GM12891 (cell line): ENCODE measurements at regions not wholly inside any gene's neighbourhood (a gene's known extent, or its start where the extent isn't known, plus 50 kb on each side); places are given as distances from the start of the nearest gene placed in this dataset.

ENCODE experiments used
- PAX5 ChIP-seq: IDR thresholded peaks from 2 replicates; pipeline ENCODE4 v1.6.1; 2011; ENCODE audit warnings: low read length, moderate library complexity, mild to moderate bottlenecking; ENCODE audit not compliant: insufficient read depth, severe bottlenecking
- POLR2A ChIP-seq: IDR thresholded peaks from 2 replicates; pipeline ENCODE4 v1.6.1; 2011; ENCODE audit warnings: low read depth, low read length, control low read depth
- POLR2AphosphoS5 ChIP-seq: IDR thresholded peaks from 2 replicates; pipeline ENCODE4 v1.6.1; 2011; ENCODE audit warnings: low read depth, low read length, control low read depth
- POU2F2 ChIP-seq: IDR thresholded peaks from 2 replicates; pipeline ENCODE4 v1.6.1; 2011; ENCODE audit warnings: low read depth, mild to moderate bottlenecking, control low read depth, low read length, moderate library complexity
- SPI1 ChIP-seq: IDR thresholded peaks from 2 replicates; pipeline ENCODE4 v1.6.1; 2011; ENCODE audit warnings: low read depth, low read length, control low read depth
- TAF1 ChIP-seq: IDR thresholded peaks from 2 replicates; pipeline ENCODE4 v1.6.1; 2011; ENCODE audit warnings: low read depth, low read length, control low read depth

DNA sequence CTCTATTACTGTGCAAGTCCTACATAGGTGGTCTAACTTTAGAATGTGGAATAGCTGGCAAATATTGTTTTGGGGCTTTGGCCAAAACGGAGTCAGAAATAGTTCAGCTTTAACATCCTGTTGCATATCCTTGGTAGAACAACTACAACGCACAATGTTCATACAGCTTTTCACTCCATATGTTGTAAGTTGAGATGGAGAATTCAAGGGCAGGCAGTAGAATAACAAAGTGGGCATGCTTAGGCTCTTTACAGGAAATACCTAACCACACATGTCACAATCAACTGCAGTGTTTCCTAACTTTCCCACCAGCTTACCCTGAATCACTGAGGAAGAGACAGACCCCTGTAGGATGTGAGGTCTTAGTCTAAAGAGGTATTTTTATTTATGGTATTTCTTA lies 122.3 kb downstream of the PPP1R3A start:
- TF ChIP-seq POLR2A = no peak
- TF ChIP-seq POLR2AphosphoS5 = no peak
- no peak for TF ChIP-seq TAF1
- TF ChIP-seq SPI1 = no peak
- TF ChIP-seq PAX5 = no peak
- no peak for TF ChIP-seq POU2F2
